ENCODE measurements at regions not wholly inside any gene's neighbourhood (a gene's known extent, or its start where the extent isn't known, plus 50 kb on each side); places are given as distances from the start of the nearest gene placed in this dataset.
"Not testable (repeated sequence)": the region's sequence is repeated elsewhere in the genome, so short reads cannot be mapped to it uniquely, and the experiment has no call there.

DNA sequence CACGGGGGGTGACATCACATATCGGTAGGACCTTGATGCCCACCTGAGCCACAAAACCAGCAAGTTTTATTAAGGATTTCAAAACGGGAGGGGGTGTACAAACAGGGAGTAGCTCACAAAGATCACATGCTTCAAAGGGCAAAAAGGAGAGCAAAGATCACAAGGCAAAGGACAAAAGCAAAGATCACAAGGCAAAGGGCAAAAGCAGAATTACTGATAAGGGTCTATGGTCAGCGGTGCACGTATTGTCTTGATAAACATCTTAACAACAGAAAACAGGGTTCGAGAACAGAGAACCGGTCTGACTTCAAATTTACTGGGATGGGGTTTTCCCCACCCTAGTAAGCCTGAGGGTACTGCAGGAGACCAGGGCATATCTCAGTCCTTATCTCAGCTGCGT is 143.5 kb upstream of the LPP start:
- no peak for ATAC-seq
- Histone ChIP-seq H3K4me3 (no peak overlapping the region), H3K9me3 (no peaks in the 10 kb centered on the region), H3K27ac (no peak overlapping the region), H3K27me3 (no peaks in the 10 kb centered on the region), H3K4me1 (no peaks in the 10 kb centered on the region), H3K36me3 (no peaks in the 10 kb centered on the region)
- intact Hi-C loops (cut with DNase I): no loop called here
- DNase-seq: no peak
- TF ChIP-seq, protein P1, sequence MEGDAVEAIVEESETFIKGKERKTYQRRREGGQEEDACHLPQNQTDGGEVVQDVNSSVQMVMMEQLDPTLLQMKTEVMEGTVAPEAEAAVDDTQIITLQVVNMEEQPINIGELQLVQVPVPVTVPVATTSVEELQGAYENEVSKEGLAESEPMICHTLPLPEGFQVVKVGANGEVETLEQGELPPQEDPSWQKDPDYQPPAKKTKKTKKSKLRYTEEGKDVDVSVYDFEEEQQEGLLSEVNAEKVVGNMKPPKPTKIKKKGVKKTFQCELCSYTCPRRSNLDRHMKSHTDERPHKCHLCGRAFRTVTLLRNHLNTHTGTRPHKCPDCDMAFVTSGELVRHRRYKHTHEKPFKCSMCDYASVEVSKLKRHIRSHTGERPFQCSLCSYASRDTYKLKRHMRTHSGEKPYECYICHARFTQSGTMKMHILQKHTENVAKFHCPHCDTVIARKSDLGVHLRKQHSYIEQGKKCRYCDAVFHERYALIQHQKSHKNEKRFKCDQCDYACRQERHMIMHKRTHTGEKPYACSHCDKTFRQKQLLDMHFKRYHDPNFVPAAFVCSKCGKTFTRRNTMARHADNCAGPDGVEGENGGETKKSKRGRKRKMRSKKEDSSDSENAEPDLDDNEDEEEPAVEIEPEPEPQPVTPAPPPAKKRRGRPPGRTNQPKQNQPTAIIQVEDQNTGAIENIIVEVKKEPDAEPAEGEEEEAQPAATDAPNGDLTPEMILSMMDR (IDR thresholded peaks at IDR 0.05): no peak

- no peak overlapping the region for H3K4me3 ChIP-seq
- TF ChIP-seq, protein P1 (IDR thresholded peaks at IDR 0.05): no peak
- H3K36me3 ChIP-seq: no peaks in the 10 kb centered on the region
- intact Hi-C loops (cut with DNase I): no loop called here
- DNase-seq: no peak
- H3K4me1 ChIP-seq: peaks cover 5% of the 10 kb centered on the region
- H3K27me3 ChIP-seq: no peaks in the 10 kb centered on the region
- H3K27ac ChIP-seq: no peak overlapping the region
- ATAC-seq: no peak
- no peaks in the 10 kb centered on the region for H3K9me3 ChIP-seq
Observed at GRCh38 chr3:188019727-188020126, 134.2 kb upstream of the LPP start.

- H3K4me3 ChIP-seq: no peak overlapping the region
- H3K36me3 ChIP-seq: no peaks in the 10 kb centered on the region
- no peaks in the 10 kb centered on the region for H3K9me3 ChIP-seq
- no peaks in the 10 kb centered on the region for H3K27me3 ChIP-seq
- H3K27ac ChIP-seq: no peak overlapping the region
- intact Hi-C loops (cut with DNase I): no loop called here
- no peak for DNase-seq
- H3K4me1 ChIP-seq: peaks cover 5% of the 10 kb centered on the region
- ATAC-seq: no peak
- TF ChIP-seq, protein P1 (IDR thresholded peaks at IDR 0.05): no peak
Observed at GRCh38 chr3:188021041-188021440, 132.9 kb upstream of the LPP start.

DNA sequence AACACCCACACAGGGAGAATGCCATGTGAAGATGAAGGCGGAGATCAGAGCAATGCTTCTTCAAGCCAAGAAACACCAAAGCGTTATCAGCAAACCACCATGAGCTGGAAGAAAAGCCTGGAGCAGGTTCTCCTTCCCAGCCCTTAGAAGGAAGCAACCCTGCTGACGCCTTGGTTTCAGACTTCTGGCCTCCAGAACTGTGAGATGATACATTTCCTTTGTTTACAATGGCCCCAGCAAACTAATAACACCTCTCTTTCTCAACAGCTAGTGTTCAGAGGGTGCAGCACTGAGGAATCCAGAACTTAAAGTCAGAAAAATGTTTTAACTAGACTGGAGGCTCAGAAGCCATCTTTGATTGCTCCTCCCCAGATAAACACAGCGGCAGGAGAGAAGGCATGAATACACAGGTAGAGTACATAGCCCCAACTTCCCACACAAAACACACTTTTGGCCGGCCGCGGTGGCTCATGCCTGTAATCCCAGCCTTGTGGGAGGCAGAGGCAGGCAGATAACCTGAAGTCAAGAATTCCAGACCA is 132.4 kb upstream of the LPP start:
- H3K4me1 ChIP-seq: peaks cover 5% of the 10 kb centered on the region
- H3K36me3 ChIP-seq: no peaks in the 10 kb centered on the region
- no peak overlapping the region for H3K27ac ChIP-seq
- ATAC-seq: peak; percentile 63
- TF ChIP-seq, protein P1 (IDR thresholded peaks at IDR 0.05): no peak
- intact Hi-C loops (cut with DNase I): no loop called here
- H3K27me3 ChIP-seq: no peaks in the 10 kb centered on the region
- H3K4me3 ChIP-seq: no peak overlapping the region
- DNase-seq: no peak
- H3K9me3 ChIP-seq: no peaks in the 10 kb centered on the region

DNA sequence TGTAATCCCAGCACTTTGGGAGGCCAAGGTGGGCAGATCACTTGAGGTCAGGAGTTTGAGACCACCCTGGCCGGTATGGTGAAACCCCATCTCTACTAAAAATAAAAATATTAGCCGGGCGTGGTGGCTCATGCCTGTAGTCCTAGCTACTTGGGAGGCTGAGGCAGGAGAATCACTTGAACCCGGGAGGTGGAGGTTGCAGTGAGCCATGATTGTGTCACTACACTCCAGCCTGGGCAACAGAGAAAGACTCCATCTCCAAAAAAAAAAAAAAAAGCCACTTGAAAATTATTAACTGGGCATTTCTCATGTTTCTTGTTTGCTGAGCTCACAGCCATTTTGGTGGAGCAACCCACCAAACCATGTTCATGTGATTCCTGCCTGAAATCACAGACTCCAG is 131.1 kb upstream of the LPP start:
- intact Hi-C loops (cut with DNase I); H3K4me3 ChIP-seq; H3K27me3 ChIP-seq; DNase-seq; H3K27ac ChIP-seq; H3K36me3 ChIP-seq; ATAC-seq; H3K9me3 ChIP-seq; H3K4me1 ChIP-seq: not testable (repeated sequence)

GRCh38 chr3:188025555-188025954 is 128.4 kb upstream of the LPP start:
- DNase-seq (no peak), ATAC-seq (no peak)
- no peak overlapping the region for H3K27ac ChIP-seq
- H3K4me3 ChIP-seq: no peak overlapping the region
- intact Hi-C loops (cut with DNase I): no loop called here
- no peaks in the 10 kb centered on the region for H3K36me3 ChIP-seq
- TF ChIP-seq, protein P1 (IDR thresholded peaks at IDR 0.05): no peak
- no peaks in the 10 kb centered on the region for H3K27me3 ChIP-seq
- peaks cover 5% of the 10 kb centered on the region for H3K4me1 ChIP-seq
- H3K9me3 ChIP-seq: no peaks in the 10 kb centered on the region

Measured in upper lobe of right lung (tissue), 1 donor.